DND-41 (cell line): ENCODE measurements at regions not wholly inside any gene's neighbourhood (a gene's known extent, or its start where the extent isn't known, plus 50 kb on each side); places are given as distances from the start of the nearest gene placed in this dataset.

Source experiments
- ATAC-seq: fragments of 200-7000 bp; cut with Tn5 transposase; 3 replicates; pipeline ENCODE4 v1.9.1; 2021; ENCODE audit warnings: low read depth; ENCODE audit not compliant: insufficient read depth
- DNase-seq: peaks from one replicate; pipeline ENCODE4 v3.0.0-alpha.2; 2020
- H2AFZ ChIP-seq: 2 replicates; pipeline ENCODE4 v1.6.0; 2012; ENCODE audit warnings: low read depth, low read length
- H3K27ac ChIP-seq: 2 replicates; pipeline ENCODE4 v1.5.1; 2012; ENCODE audit warnings: low read length, inconsistent platforms
- H3K27me3 ChIP-seq: fragments of 200-600 bp; sonication (generic); 2 replicates; pipeline ENCODE4 v1.6.0; 2012; ENCODE audit warnings: low read length, mild to moderate bottlenecking, inconsistent platforms; ENCODE audit not compliant: insufficient read depth, poor library complexity
- H3K36me3 ChIP-seq: 2 replicates; pipeline ENCODE4 v1.5.1; 2012; ENCODE audit warnings: low read length, inconsistent platforms; ENCODE audit not compliant: insufficient read depth
- H3K4me1 ChIP-seq: 2 replicates; pipeline ENCODE4 v1.5.1; 2012; ENCODE audit warnings: mild to moderate bottlenecking, low read length; ENCODE audit not compliant: insufficient read depth
- H3K4me2 ChIP-seq: 2 replicates; pipeline ENCODE4 v1.6.0; 2012; ENCODE audit warnings: mild to moderate bottlenecking, moderate library complexity, low read length, inconsistent platforms; ENCODE audit not compliant: insufficient read depth
- H3K4me3 ChIP-seq, 2 experiments: fragments of 200-600 bp in 1 of 2; shearing (Covaris generic) in 1 of 2; 2 replicates each; pipeline ENCODE4 v1.5.1; 2012 to 2016; ENCODE audit warnings: inconsistent platforms in 2 of 2, low read length in 2 of 2, mild to moderate bottlenecking in 2 of 2, low read depth in 1 of 2, moderate library complexity in 1 of 2
- H3K79me2 ChIP-seq: 2 replicates; pipeline ENCODE4 v1.6.0; 2012; ENCODE audit warnings: low read length, inconsistent platforms; ENCODE audit not compliant: insufficient read depth
- H3K9ac ChIP-seq: 2 replicates; pipeline ENCODE4 v1.6.0; 2012; ENCODE audit warnings: low read depth, mild to moderate bottlenecking, inconsistent platforms, low read length, moderate library complexity
- H3K9me3 ChIP-seq: 2 replicates; pipeline ENCODE4 v1.5.1; 2012; ENCODE audit warnings: low read length, moderate library complexity, mild to moderate bottlenecking, inconsistent platforms; ENCODE audit not compliant: insufficient read depth, severe bottlenecking
- H4K20me1 ChIP-seq: 2 replicates; pipeline ENCODE4 v1.6.0; 2012; ENCODE audit warnings: low read length; ENCODE audit not compliant: insufficient read depth
- CTCF ChIP-seq: IDR thresholded peaks from 2 replicates; pipeline ENCODE4 v1.5.1; 2012; ENCODE audit warnings: borderline replicate concordance, low read length, moderate library complexity, mild to moderate bottlenecking; ENCODE audit not compliant: poor library complexity, severe bottlenecking; ENCODE audit errors: extremely low read depth
- EZH2 ChIP-seq: IDR thresholded peaks from 3 replicates; pipeline ENCODE4 v1.6.1; 2012; ENCODE audit warnings: borderline replicate concordance, low read depth, mild to moderate bottlenecking, moderate library complexity, low read length, inconsistent platforms; ENCODE audit not compliant: severe bottlenecking

GRCh38 chr9:786405-786804 is 55.1 kb upstream of the DMRT1 start:
- Histone ChIP-seq H3K36me3 (no peaks in the 10 kb centered on the region), H3K4me2 (no peak overlapping the region), H3K27me3 (no peaks in the 10 kb centered on the region), H3K27ac (no peak overlapping the region), H3K79me2 (no peaks in the 10 kb centered on the region), H3K9ac (no peak overlapping the region), H2AFZ (no peak overlapping the region), H3K9me3 (no peaks in the 10 kb centered on the region), H4K20me1 (no peaks in the 10 kb centered on the region), H3K4me3 (no peak overlapping the region), H3K4me1 (no peaks in the 10 kb centered on the region)
- ATAC-seq (no peak), DNase-seq (no peak)
- no peak for TF ChIP-seq CTCF
- no peak for TF ChIP-seq EZH2

- ATAC-seq (no peak), DNase-seq (no peak)
- no peak overlapping the region for H3K4me2 ChIP-seq
- TF ChIP-seq CTCF (no peak), EZH2 (no peak)
- H3K79me2 ChIP-seq = no peaks in the 10 kb centered on the region
- H2AFZ ChIP-seq = no peak overlapping the region
- H4K20me1 ChIP-seq = no peaks in the 10 kb centered on the region
- H3K36me3 ChIP-seq = no peaks in the 10 kb centered on the region
- H3K9me3 ChIP-seq = no peaks in the 10 kb centered on the region
- H3K4me3 ChIP-seq = no peak overlapping the region
- H3K4me1 ChIP-seq = no peaks in the 10 kb centered on the region
- no peaks in the 10 kb centered on the region for H3K27me3 ChIP-seq
- H3K27ac ChIP-seq = no peak overlapping the region
- H3K9ac ChIP-seq = no peak overlapping the region
These were observed 52.7 kb upstream of the DMRT1 start for GRCh38 chr9:788777-789176.
